PC-9 (cell line): ENCODE measurements at regions not wholly inside any gene's neighbourhood (a gene's known extent, or its start where the extent isn't known, plus 50 kb on each side); places are given as distances from the start of the nearest gene placed in this dataset.

Source experiments
- CTCF ChIP-seq: fragments of 200-600 bp; sonication (generic); conservative IDR thresholded peaks from 2 replicates; pipeline ENCODE4 v1.6.1; 2017; ENCODE audit warnings: mixed run types, antibody characterized with exemption, mild to moderate bottlenecking, moderate library complexity
- EZH2 ChIP-seq: fragments of 200-600 bp; sonication (generic); IDR thresholded peaks from 2 replicates; pipeline ENCODE4 v1.8.0; 2017; ENCODE audit warnings: antibody characterized with exemption, low read depth

GRCh38 chrX:148284821-148285220, 215.6 kb upstream of the AFF2 start:
- TF ChIP-seq CTCF (no peak), EZH2 (no peak)
